ENCODE measurements at regions not wholly inside any gene's neighbourhood (a gene's known extent, or its start where the extent isn't known, plus 50 kb on each side); places are given as distances from the start of the nearest gene placed in this dataset.

DNA sequence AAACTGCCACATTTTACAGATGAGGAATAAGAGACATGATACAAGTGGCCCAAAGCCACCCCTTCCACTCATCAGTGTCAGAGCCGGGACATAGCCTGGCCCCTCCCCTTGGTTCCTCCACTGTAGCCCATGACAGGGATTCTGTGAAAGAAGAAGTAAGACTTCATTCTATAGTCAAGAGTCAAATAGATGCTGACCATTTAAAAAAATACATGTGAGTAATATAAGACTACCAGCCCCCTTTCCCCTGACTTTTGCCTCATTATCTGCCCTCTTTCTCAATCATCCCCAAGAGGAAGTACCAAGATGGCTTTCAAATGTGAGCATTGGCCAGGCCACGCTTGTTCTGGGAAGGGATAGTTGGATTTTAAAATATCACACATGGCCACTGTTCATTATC lies 57.8 kb upstream of the TAB2 start:
- Mint-ChIP-seq H3K27me3 (no peaks in the 10 kb centered on the region), H3K36me3 (ENCODE audit: low read depth) (no peaks in the 10 kb centered on the region), H3K9me3 (ENCODE audit: low read depth) (no peaks in the 10 kb centered on the region), H3K4me1 (peaks cover 19% of the 10 kb centered on the region), H3K27ac (no peak overlapping the region), H3K4me3 (no peak overlapping the region)
- CTCF ChIA-PET = no interaction called here
- ATAC-seq = no peak
- POLR2A ChIA-PET = no interaction called here
- intact Hi-C loops (cut with DNase I, micrococcal nuclease) = no loop called here
- DNase-seq = no peak

- CTCF ChIA-PET = interaction anchor here (0.6 to 1.0 kb wide), 4 partner anchors 13 to 235 kb away, joined by 3 read pairs; no protein-coding TSS in a partner anchor
- Mint-ChIP-seq H3K27ac (no peak overlapping the region), H3K9me3 (ENCODE audit: low read depth) (no peaks in the 10 kb centered on the region), H3K4me1 (peaks cover 22% of the 10 kb centered on the region), H3K27me3 (no peaks in the 10 kb centered on the region), H3K36me3 (ENCODE audit: low read depth) (no peaks in the 10 kb centered on the region), H3K4me3 (no peak overlapping the region)
- intact Hi-C loops (cut with DNase I, micrococcal nuclease) = no loop called here
- POLR2A ChIA-PET = no interaction called here
- DNase-seq (no peak), ATAC-seq (no peak)
Observed at GRCh38 chr6:149260214-149260874, 57.2 kb upstream of the TAB2 start.

DNA sequence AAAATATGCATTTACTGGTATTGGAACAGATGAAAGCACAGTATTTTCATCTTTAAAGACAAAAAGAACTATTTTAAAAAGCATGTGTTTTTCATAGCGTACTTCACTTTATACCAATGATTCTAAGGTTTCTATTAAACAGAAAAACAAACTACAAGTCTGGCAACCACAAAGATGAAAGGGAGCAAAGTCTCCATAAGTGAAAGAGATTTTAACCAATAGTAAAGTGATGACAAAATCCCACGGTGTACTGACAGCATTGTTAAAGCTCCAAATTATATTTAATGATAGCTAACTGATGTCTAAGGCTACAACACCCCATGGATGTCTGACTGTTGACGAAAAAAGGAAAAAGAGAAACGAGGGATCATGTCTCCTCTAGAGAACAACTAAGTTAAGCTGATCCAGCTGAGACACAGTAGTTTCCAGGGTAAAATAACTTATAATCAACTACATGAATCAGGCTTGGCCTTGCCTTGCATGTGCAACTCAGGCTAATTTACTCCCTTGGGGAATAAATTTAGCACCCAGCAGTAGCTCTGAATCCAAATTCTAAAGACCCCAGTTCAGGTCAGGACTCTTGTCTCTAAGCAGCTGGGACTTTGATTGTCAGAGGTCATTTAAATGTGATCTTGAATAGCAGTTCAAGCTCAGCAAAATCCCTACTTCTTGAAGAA lies 56.0 kb upstream of the TAB2 start:
- Mint-ChIP-seq H3K4me3 (no peak overlapping the region), H3K27ac (no peak overlapping the region), H3K4me1 (peaks cover 31% of the 10 kb centered on the region), H3K27me3 (no peaks in the 10 kb centered on the region), H3K9me3 (ENCODE audit: low read depth) (no peaks in the 10 kb centered on the region), H3K36me3 (ENCODE audit: low read depth) (no peaks in the 10 kb centered on the region)
- no peak for DNase-seq
- POLR2A ChIA-PET = no interaction called here
- intact Hi-C loops (cut with DNase I, micrococcal nuclease) = no loop called here
- CTCF ChIA-PET = interaction anchor here (0.6 to 1.8 kb wide), 9 partner anchors 9 to 233 kb away, joined by 3 to 6 read pairs (median 3); no protein-coding TSS in a partner anchor
- no peak for ATAC-seq

DNA sequence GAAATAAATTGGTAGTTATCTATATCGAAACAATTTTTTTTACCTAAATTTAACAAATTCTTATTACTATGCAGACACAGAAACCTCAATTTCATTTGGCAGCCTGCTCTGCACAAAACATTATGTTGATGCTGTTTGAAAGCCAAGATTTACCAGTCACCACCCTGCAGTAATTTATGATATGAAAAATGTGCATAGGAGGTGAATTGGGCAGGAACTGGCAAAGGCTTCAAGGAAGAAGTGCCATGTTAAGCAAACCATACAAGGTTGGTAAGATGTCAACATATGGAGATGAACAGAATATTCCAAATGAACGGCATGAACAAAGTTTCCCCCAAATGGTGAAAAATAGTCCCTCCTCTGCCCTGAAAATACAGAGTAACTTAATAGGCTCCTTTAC lies 54.2 kb upstream of the TAB2 start:
- no peaks in the 10 kb centered on the region for H3K9me3 Mint-ChIP-seq (ENCODE audit: low read depth)
- DNase-seq (no peak), ATAC-seq (no peak)
- no peaks in the 10 kb centered on the region for H3K27me3 Mint-ChIP-seq
- no peak overlapping the region for H3K4me3 Mint-ChIP-seq
- ChIA-PET CTCF (interaction anchor here (1.2 kb wide), 1 partner anchor 11 kb away, joined by 4 read pairs; no protein-coding TSS in a partner anchor), POLR2A (no interaction called here)
- no peak overlapping the region for H3K27ac Mint-ChIP-seq
- intact Hi-C loops (cut with DNase I, micrococcal nuclease) = no loop called here
- H3K4me1 Mint-ChIP-seq = peaks cover 36% of the 10 kb centered on the region
- H3K36me3 Mint-ChIP-seq (ENCODE audit: low read depth) = no peaks in the 10 kb centered on the region

- intact Hi-C loops (cut with DNase I, micrococcal nuclease) = no loop called here
- ATAC-seq (peak; percentile 75), DNase-seq (peak; percentile 37)
- H3K4me3 Mint-ChIP-seq = no peak overlapping the region
- H3K36me3 Mint-ChIP-seq (ENCODE audit: low read depth) = no peaks in the 10 kb centered on the region
- no peaks in the 10 kb centered on the region for H3K27me3 Mint-ChIP-seq
- peak overlapping the region; percentile 20 for H3K27ac Mint-ChIP-seq
- H3K4me1 Mint-ChIP-seq = peaks cover 36% of the 10 kb centered on the region
- CTCF ChIA-PET = interaction anchor here (1.0 kb wide), 1 partner anchor 34 kb away, joined by 3 read pairs; no protein-coding TSS in a partner anchor
- H3K9me3 Mint-ChIP-seq (ENCODE audit: low read depth) = no peaks in the 10 kb centered on the region
- POLR2A ChIA-PET = no interaction called here
Observed at GRCh38 chr6:149264629-149265028, 52.9 kb upstream of the TAB2 start.

- DNase-seq (no peak), ATAC-seq (no peak)
- Mint-ChIP-seq H3K9me3 (ENCODE audit: low read depth) (no peaks in the 10 kb centered on the region), H3K4me1 (peaks cover 38% of the 10 kb centered on the region), H3K27me3 (no peaks in the 10 kb centered on the region), H3K36me3 (ENCODE audit: low read depth) (no peaks in the 10 kb centered on the region), H3K27ac (no peak overlapping the region), H3K4me3 (no peak overlapping the region)
- intact Hi-C loops (cut with DNase I, micrococcal nuclease) = no loop called here
- POLR2A ChIA-PET = no interaction called here
- CTCF ChIA-PET = interaction anchor here (1.0 kb wide), 1 partner anchor 32 kb away, joined by 3 read pairs; no protein-coding TSS in a partner anchor
Observed at GRCh38 chr6:149265945-149266344, 51.6 kb upstream of the TAB2 start.

DNA sequence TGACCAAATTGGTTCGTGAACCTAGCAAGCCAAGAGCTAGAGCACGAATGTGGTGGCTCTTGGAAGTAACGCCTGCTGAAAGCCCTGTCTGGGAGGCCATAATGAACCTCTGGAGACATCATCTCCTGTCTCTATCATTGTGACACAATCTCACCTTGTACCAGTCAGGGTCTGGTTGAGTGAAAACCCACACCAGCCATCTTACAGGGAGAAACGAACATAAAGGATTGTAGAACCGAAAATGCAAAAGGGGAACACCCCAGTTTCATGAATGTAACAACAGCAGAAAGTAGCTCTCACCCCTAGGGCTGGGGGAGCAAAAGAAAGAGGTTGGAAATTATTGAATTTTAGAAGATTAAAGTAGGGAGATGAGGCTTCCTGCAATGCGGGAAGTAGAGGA lies 50.9 kb upstream of the TAB2 start:
- no peak for DNase-seq
- CTCF ChIA-PET = interaction anchor here (1.1 kb wide), 1 partner anchor 185 kb away, joined by 3 read pairs; no protein-coding TSS in a partner anchor
- intact Hi-C loops (cut with DNase I, micrococcal nuclease) = no loop called here
- peak; percentile 33 for ATAC-seq
- H3K4me3 Mint-ChIP-seq = no peak overlapping the region
- no peaks in the 10 kb centered on the region for H3K9me3 Mint-ChIP-seq (ENCODE audit: low read depth)
- H3K36me3 Mint-ChIP-seq (ENCODE audit: low read depth) = no peaks in the 10 kb centered on the region
- H3K27ac Mint-ChIP-seq = no peak overlapping the region
- no peaks in the 10 kb centered on the region for H3K27me3 Mint-ChIP-seq
- POLR2A ChIA-PET = no interaction called here
- peaks cover 38% of the 10 kb centered on the region for H3K4me1 Mint-ChIP-seq

DNA sequence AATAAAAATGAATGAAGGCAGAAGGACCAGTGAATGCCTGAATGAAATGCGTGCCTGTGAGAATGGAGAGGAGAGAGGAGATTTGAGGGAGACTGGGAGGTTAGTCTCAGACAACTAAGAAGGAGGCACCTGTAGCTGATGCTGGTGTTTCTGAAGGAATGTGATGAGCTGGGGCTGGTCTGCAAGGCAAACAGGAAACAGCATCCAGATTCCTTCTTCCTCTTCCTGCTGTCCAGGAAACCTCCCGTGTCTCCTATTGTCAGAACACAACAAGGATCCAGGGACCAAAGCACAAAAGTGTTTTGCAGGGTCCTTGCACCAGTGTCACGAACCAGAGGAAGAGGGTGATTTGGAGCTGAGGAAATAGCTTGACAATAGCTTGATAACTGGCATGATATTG lies 50.4 kb upstream of the TAB2 start:
- intact Hi-C loops (cut with DNase I, micrococcal nuclease) = no loop called here
- no peaks in the 10 kb centered on the region for H3K9me3 Mint-ChIP-seq (ENCODE audit: low read depth)
- peaks cover 38% of the 10 kb centered on the region for H3K4me1 Mint-ChIP-seq
- POLR2A ChIA-PET = no interaction called here
- H3K27me3 Mint-ChIP-seq = no peaks in the 10 kb centered on the region
- no peak overlapping the region for H3K4me3 Mint-ChIP-seq
- no peaks in the 10 kb centered on the region for H3K36me3 Mint-ChIP-seq (ENCODE audit: low read depth)
- DNase-seq = no peak
- H3K27ac Mint-ChIP-seq = no peak overlapping the region
- CTCF ChIA-PET = interaction anchor here (1.1 kb wide), 2 partner anchors 69 to 185 kb away, joined by 3 read pairs; no protein-coding TSS in a partner anchor
- ATAC-seq = no peak

- Mint-ChIP-seq H3K36me3 (ENCODE audit: low read depth) (no peaks in the 10 kb centered on the region), H3K9me3 (ENCODE audit: low read depth) (no peaks in the 10 kb centered on the region), H3K4me1 (peaks cover 42% of the 10 kb centered on the region), H3K27ac (no peak overlapping the region), H3K4me3 (no peak overlapping the region), H3K27me3 (no peaks in the 10 kb centered on the region)
- intact Hi-C loops (cut with DNase I, micrococcal nuclease) = no loop called here
- ATAC-seq (no peak), DNase-seq (no peak)
- POLR2A ChIA-PET = no interaction called here
- CTCF ChIA-PET = interaction anchor here (0.6 to 1.1 kb wide), 3 partner anchors 68 to 233 kb away, joined by 3 read pairs; no protein-coding TSS in a partner anchor
Observed at GRCh38 chr6:149267513-149268043, 49.9 kb upstream of the TAB2 start.

Data from activated CD4-positive, alpha-beta T cell treated with anti-CD3 and anti-CD28 coated beads for 36 hours (primary cell).